GM18498 (cell line): ENCODE measurements at regions not wholly inside any gene's neighbourhood (a gene's known extent, or its start where the extent isn't known, plus 50 kb on each side); places are given as distances from the start of the nearest gene placed in this dataset.
"Not testable (repeated sequence)": the region's sequence is repeated elsewhere in the genome, so short reads cannot be mapped to it uniquely, and the experiment has no call there.

ENCODE experiments used
- ATAC-seq: cut with Tn5 transposase; IDR thresholded peaks from one replicate; pipeline ENCODE4 v1.9.1; 2021; ENCODE audit warnings: mild to moderate bottlenecking, moderate library complexity; ENCODE audit not compliant: unreplicated experiment

GRCh38 chr9:111094433-111094924 lies 56.2 kb upstream of the LPAR1 start:
- ATAC-seq: no peak

- ATAC-seq: not testable (repeated sequence)
Measured at GRCh38 chr9:111092167-111092566, 53.9 kb upstream of the LPAR1 start.
